H9 (cell line): ENCODE measurements at regions not wholly inside any gene's neighbourhood (a gene's known extent, or its start where the extent isn't known, plus 50 kb on each side); places are given as distances from the start of the nearest gene placed in this dataset.

Source experiments
- DNase-seq: peaks from one replicate; pipeline ENCODE4 v3.0.0-alpha.2; 2017
- H2AFZ ChIP-seq: one replicate; pipeline ENCODE4 v1.6.1; 2013; ENCODE audit warnings: mild to moderate bottlenecking, low read length, control low read depth, moderate library complexity
- H2AK5ac ChIP-seq: 2 replicates; pipeline ENCODE4 v1.6.1; 2013; ENCODE audit warnings: low read length, control low read depth, mixed read lengths; ENCODE audit not compliant: insufficient read length
- H2BK120ac ChIP-seq: one replicate; pipeline ENCODE4 v1.6.1; 2013; ENCODE audit warnings: low read depth, mild to moderate bottlenecking, low read length, control low read depth, inconsistent platforms; ENCODE audit not compliant: poor library complexity, severe bottlenecking
- H2BK12ac ChIP-seq: 2 replicates; pipeline ENCODE4 v1.6.1; 2013; ENCODE audit warnings: low read length, control low read depth, mixed read lengths, low read depth; ENCODE audit not compliant: insufficient read length
- H2BK15ac ChIP-seq: 2 replicates; pipeline ENCODE4 v1.6.1; 2013; ENCODE audit warnings: low read depth, low read length, control low read depth
- H2BK20ac ChIP-seq: one replicate; pipeline ENCODE4 v1.6.1; 2013; ENCODE audit warnings: low read depth, mild to moderate bottlenecking, low read length, control low read depth, inconsistent platforms; ENCODE audit not compliant: poor library complexity, severe bottlenecking
- H2BK5ac ChIP-seq: 2 replicates; pipeline ENCODE4 v1.6.1; 2013; ENCODE audit warnings: low read length, control low read depth, mixed read lengths; ENCODE audit not compliant: insufficient read length
- H3K14ac ChIP-seq: 2 replicates; pipeline ENCODE4 v1.6.1; 2013; ENCODE audit warnings: low read length, control low read depth; ENCODE audit not compliant: insufficient read depth
- H3K18ac ChIP-seq: 2 replicates; pipeline ENCODE4 v1.6.1; 2013; ENCODE audit warnings: low read depth, mild to moderate bottlenecking, mixed read lengths, low read length, control low read depth; ENCODE audit not compliant: insufficient read length
- H3K23ac ChIP-seq: 2 replicates; pipeline ENCODE4 v1.6.1; 2013; ENCODE audit warnings: low read length, control low read depth, mixed read lengths, low read depth; ENCODE audit not compliant: insufficient read length
- H3K23me2 ChIP-seq: 2 replicates; pipeline ENCODE4 v1.6.1; 2013; ENCODE audit warnings: low read depth, mild to moderate bottlenecking, mixed read lengths, low read length, control low read depth; ENCODE audit not compliant: insufficient read length, poor library complexity, severe bottlenecking
- H3K27ac ChIP-seq: 2 replicates; pipeline ENCODE4 v1.5.1; 2013; ENCODE audit warnings: low read length, control low read depth, mixed read lengths, low read depth; ENCODE audit not compliant: insufficient read length
- H3K27me3 ChIP-seq: 2 replicates; pipeline ENCODE4 v1.6.1; 2013; ENCODE audit warnings: low read length, control low read depth, inconsistent platforms; ENCODE audit not compliant: insufficient read depth
- H3K4ac ChIP-seq: 2 replicates; pipeline ENCODE4 v1.6.1; 2013; ENCODE audit warnings: low read depth, mild to moderate bottlenecking, control low read depth, inconsistent platforms, low read length, moderate library complexity
- H3K4me1 ChIP-seq: 2 replicates; pipeline ENCODE4 v1.6.1; 2013; ENCODE audit warnings: low read length, control low read depth, inconsistent platforms; ENCODE audit not compliant: insufficient read depth
- H3K4me2 ChIP-seq: 2 replicates; pipeline ENCODE4 v1.6.1; 2013; ENCODE audit warnings: low read length, control low read depth, mixed read lengths; ENCODE audit not compliant: insufficient read length, insufficient read depth
- H3K56ac ChIP-seq: 2 replicates; pipeline ENCODE4 v1.6.1; 2013; ENCODE audit warnings: low read depth, mild to moderate bottlenecking, mixed read lengths, low read length, control low read depth; ENCODE audit not compliant: insufficient read length
- H3K79me1 ChIP-seq: 2 replicates; pipeline ENCODE4 v1.6.1; 2013; ENCODE audit warnings: low read depth, mild to moderate bottlenecking, moderate library complexity, low read length, control low read depth, inconsistent platforms; ENCODE audit not compliant: insufficient read depth, poor library complexity, severe bottlenecking
- H3K79me2 ChIP-seq: 2 replicates; pipeline ENCODE4 v1.6.1; 2013; ENCODE audit warnings: low read length, control low read depth, inconsistent platforms; ENCODE audit not compliant: insufficient read depth
- H3K9ac ChIP-seq: 2 replicates; pipeline ENCODE4 v1.6.1; 2013; ENCODE audit warnings: low read length, control low read depth, mixed read lengths; ENCODE audit not compliant: insufficient read length; ENCODE audit errors: extremely low read depth
- H3K9me3 ChIP-seq: one replicate; pipeline ENCODE4 v1.6.1; 2013; ENCODE audit warnings: low read depth, low read length, inconsistent platforms; ENCODE audit not compliant: control insufficient read depth
- H3T11ph ChIP-seq: one replicate; pipeline ENCODE4 v1.6.1; 2013; ENCODE audit warnings: mild to moderate bottlenecking, low read length, control low read depth, inconsistent platforms
- H4K20me1 ChIP-seq: one replicate; pipeline ENCODE4 v1.6.1; 2013; ENCODE audit not compliant: control insufficient read depth, insufficient read length, insufficient read depth
- H4K5ac ChIP-seq: 2 replicates; pipeline ENCODE4 v1.6.1; 2013; ENCODE audit warnings: low read depth, mild to moderate bottlenecking, mixed read lengths, low read length, control low read depth; ENCODE audit not compliant: insufficient read length
- H4K8ac ChIP-seq: replicated peaks from 2 replicates; pipeline ENCODE4 v1.6.1; 2013; ENCODE audit warnings: low read length, control low read depth, mixed read lengths, low read depth; ENCODE audit not compliant: insufficient read length
- H4K91ac ChIP-seq: 2 replicates; pipeline ENCODE4 v1.6.1; 2013; ENCODE audit warnings: low read depth, mild to moderate bottlenecking, moderate library complexity, mixed read lengths, low read length, control low read depth; ENCODE audit not compliant: insufficient read length
- H3K27ac Mint-ChIP-seq, 3 experiments: 2 replicates in 2 of 3; 3 replicates in 1 of 3; pipeline ENCODE4 v1.8.0; 2020 to 2021; ENCODE audit warnings: mixed read lengths in 3 of 3, mild to moderate bottlenecking in 1 of 3, moderate library complexity in 1 of 3
- H3K27me3 Mint-ChIP-seq: 2 replicates; pipeline ENCODE4 v1.8.0; 2021; ENCODE audit warnings: low read depth, mild to moderate bottlenecking, moderate library complexity, mixed read lengths
- H3K36me3 Mint-ChIP-seq, 3 experiments: 2 replicates in 2 of 3; 3 replicates in 1 of 3; pipeline ENCODE4 v1.8.0; 2020 to 2021; ENCODE audit warnings: low read depth in 3 of 3, mixed read lengths in 3 of 3; ENCODE audit not compliant: insufficient read depth in 1 of 3
- H3K4me1 Mint-ChIP-seq, 2 experiments: 2 replicates each; pipeline ENCODE4 v1.8.0; 2020; ENCODE audit warnings: mixed read lengths in 2 of 2
- H3K4me3 Mint-ChIP-seq, 2 experiments: 2 replicates in 1 of 2; 3 replicates in 1 of 2; pipeline ENCODE4 v1.8.0; 2020 to 2021; ENCODE audit warnings: mild to moderate bottlenecking in 2 of 2, mixed read lengths in 2 of 2, moderate library complexity in 1 of 2
- H3K9me3 Mint-ChIP-seq, 2 experiments: 2 replicates in 1 of 2; 3 replicates in 1 of 2; pipeline ENCODE4 v1.8.0; 2020; ENCODE audit warnings: mild to moderate bottlenecking in 2 of 2, mixed read lengths in 2 of 2, moderate library complexity in 1 of 2
- WGBS: extraction: QIAGEN DNeasy Blood & Tissue Kit; methylation state at CpG from one replicate; pipeline ENCODE4 v1.1.7; 2013; ENCODE audit warnings: missing lambda C conversion rate, low lambda C conversion rate, mixed read lengths; ENCODE audit not compliant: insufficient read length; ENCODE audit errors: extremely low coverage; 5-methylcytosine and 5-hydroxymethylcytosine counted together
- TF ChIP-seq, protein P1 (sequence below): fragments of 200-600 bp; sonication (generic); conservative IDR thresholded peaks from 3 replicates; pipeline ENCODE4 v1.8.0; 2021; ENCODE audit warnings: antibody characterized with exemption, mild to moderate bottlenecking

- Histone ChIP-seq H3K9ac (no peak overlapping the region), H3K27me3 (no peaks in the 10 kb centered on the region), H2BK5ac (no peak overlapping the region), H3K27ac (no peak overlapping the region), H2AK5ac (no peak overlapping the region), H2BK120ac (no peak overlapping the region), H3K23ac (no peak overlapping the region), H3K79me2 (no peaks in the 10 kb centered on the region), H3T11ph (no peak overlapping the region), H4K5ac (no peak overlapping the region), H3K56ac (no peak overlapping the region), H2AFZ (no peak overlapping the region), H3K18ac (no peak overlapping the region), H3K9me3 (no peaks in the 10 kb centered on the region), H3K4ac (no peak overlapping the region), H4K91ac (no peak overlapping the region), H3K23me2 (no peaks in the 10 kb centered on the region), H3K4me2 (no peak overlapping the region), H3K4me1 (peaks cover 4% of the 10 kb centered on the region; the same call in 1 of the 2 replicates), H4K8ac (no peak overlapping the region), H2BK20ac (no peak overlapping the region), H2BK12ac (no peak overlapping the region), H2BK15ac (no peak overlapping the region), H3K79me1 (no peaks in the 10 kb centered on the region), H4K20me1 (no peaks in the 10 kb centered on the region), H3K14ac (no peak overlapping the region)
- no peak overlapping the region for H3K4me3 Mint-ChIP-seq
- no peaks in the 10 kb centered on the region for H3K27me3 Mint-ChIP-seq
- peak overlapping the region in 2 of 3 experiments; percentile 25 to 50; a peak in 4 of 7 replicates for H3K27ac Mint-ChIP-seq
- no peak for DNase-seq
- H3K9me3 Mint-ChIP-seq = no peaks in the 10 kb centered on the region; a peak in 1 of 5 replicates
- TF ChIP-seq, protein P1, sequence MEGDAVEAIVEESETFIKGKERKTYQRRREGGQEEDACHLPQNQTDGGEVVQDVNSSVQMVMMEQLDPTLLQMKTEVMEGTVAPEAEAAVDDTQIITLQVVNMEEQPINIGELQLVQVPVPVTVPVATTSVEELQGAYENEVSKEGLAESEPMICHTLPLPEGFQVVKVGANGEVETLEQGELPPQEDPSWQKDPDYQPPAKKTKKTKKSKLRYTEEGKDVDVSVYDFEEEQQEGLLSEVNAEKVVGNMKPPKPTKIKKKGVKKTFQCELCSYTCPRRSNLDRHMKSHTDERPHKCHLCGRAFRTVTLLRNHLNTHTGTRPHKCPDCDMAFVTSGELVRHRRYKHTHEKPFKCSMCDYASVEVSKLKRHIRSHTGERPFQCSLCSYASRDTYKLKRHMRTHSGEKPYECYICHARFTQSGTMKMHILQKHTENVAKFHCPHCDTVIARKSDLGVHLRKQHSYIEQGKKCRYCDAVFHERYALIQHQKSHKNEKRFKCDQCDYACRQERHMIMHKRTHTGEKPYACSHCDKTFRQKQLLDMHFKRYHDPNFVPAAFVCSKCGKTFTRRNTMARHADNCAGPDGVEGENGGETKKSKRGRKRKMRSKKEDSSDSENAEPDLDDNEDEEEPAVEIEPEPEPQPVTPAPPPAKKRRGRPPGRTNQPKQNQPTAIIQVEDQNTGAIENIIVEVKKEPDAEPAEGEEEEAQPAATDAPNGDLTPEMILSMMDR = no peak
- no CpG with 5 or more reads among the region's 6 CpGs for WGBS
- no peaks in the 10 kb centered on the region; a peak in 2 of 7 replicates for H3K36me3 Mint-ChIP-seq
- peaks cover 16 to 24% of the 10 kb centered on the region in 2 experiments for H3K4me1 Mint-ChIP-seq
Observed at GRCh38 chr1:194534784-194535183, 1348.4 kb upstream of the B3GALT2 start.
